DOHH2 (cell line): ENCODE measurements at regions not wholly inside any gene's neighbourhood (a gene's known extent, or its start where the extent isn't known, plus 50 kb on each side); places are given as distances from the start of the nearest gene placed in this dataset.

ENCODE experiments used
- CTCF ChIP-seq: fragments of 200-600 bp; sonication (generic); IDR thresholded peaks from one replicate; pipeline ENCODE4 v1.5.1; 2014; ENCODE audit warnings: antibody characterized with exemption, mild to moderate bottlenecking, low read depth, low read length; ENCODE audit not compliant: poor library complexity, severe bottlenecking
- EZH2phosphoT487 ChIP-seq: fragments of 200-600 bp; sonication (generic); IDR thresholded peaks from 2 replicates; pipeline ENCODE4 v1.6.1; 2017; ENCODE audit warnings: borderline replicate concordance, mild to moderate bottlenecking, antibody characterized with exemption, low read length, moderate library complexity, mixed read lengths

- TF ChIP-seq CTCF (peak; percentile 19), EZH2phosphoT487 (no peak)
Measured at GRCh38 chr1:56148326-56149193, 430.8 kb downstream of the PLPP3 start.
